Keratinocyte (primary cell): ENCODE measurements at regions not wholly inside any gene's neighbourhood (a gene's known extent, or its start where the extent isn't known, plus 50 kb on each side); places are given as distances from the start of the nearest gene placed in this dataset.

Source experiments
- DNase-seq: peaks from one replicate; pipeline ENCODE4 v3.0.0-alpha.2; 2011; ENCODE audit warnings: low read depth, missing footprints, low spot score
- FAIRE-seq: peaks from 2 replicates; lab custom pipeline; 2011; peaks lifted over from hg19 to GRCh38; lab: Jason Lieb, UNC
- H2AFZ ChIP-seq: 2 replicates; pipeline ENCODE4 v1.6.0; 2012; ENCODE audit warnings: low read length, control low read depth, inconsistent platforms; ENCODE audit not compliant: control insufficient read depth
- H3K27ac ChIP-seq: 2 replicates; pipeline ENCODE4 v1.5.1; 2011; ENCODE audit warnings: low read length; ENCODE audit not compliant: control insufficient read depth, insufficient read depth
- H3K27me3 ChIP-seq: 3 replicates; pipeline ENCODE4 v1.6.0; 2011; ENCODE audit warnings: low read length; ENCODE audit not compliant: control insufficient read depth, insufficient read depth; ENCODE audit errors: extremely low read depth
- H3K36me3 ChIP-seq, 2 experiments: 2 replicates in 1 of 2; 3 replicates in 1 of 2; pipeline ENCODE4 v1.5.1; 2011; ENCODE audit warnings: low read length in 2 of 2, mild to moderate bottlenecking in 1 of 2; ENCODE audit not compliant: control insufficient read depth in 2 of 2, insufficient read depth in 2 of 2; ENCODE audit errors: extremely low read depth in 1 of 2
- H3K4me1 ChIP-seq: 3 replicates; pipeline ENCODE4 v1.5.1; 2011; ENCODE audit warnings: low read length; ENCODE audit not compliant: control insufficient read depth, insufficient read depth; ENCODE audit errors: extremely low read depth
- H3K4me2 ChIP-seq: 3 replicates; pipeline ENCODE4 v1.6.0; 2011; ENCODE audit warnings: low read depth, low read length; ENCODE audit not compliant: control insufficient read depth, insufficient read depth; ENCODE audit errors: extremely low read depth
- H3K4me3 ChIP-seq, 3 experiments: fragments of 200-600 bp in 1 of 3; sonication (generic) in 1 of 3; 2 replicates in 2 of 3; 3 replicates in 1 of 3; pipeline ENCODE4 v1.5.1; 2011 to 2016; ENCODE audit warnings: low read length in 3 of 3, mild to moderate bottlenecking in 3 of 3, control low read depth in 2 of 3, inconsistent platforms in 1 of 3, low read depth in 1 of 3, mixed read lengths in 1 of 3, mixed run types in 1 of 3, moderate library complexity in 1 of 3; ENCODE audit not compliant: control insufficient read depth in 2 of 3, insufficient read depth in 2 of 3; ENCODE audit errors: extremely low read depth in 1 of 3
- H3K79me2 ChIP-seq: 2 replicates; pipeline ENCODE4 v1.6.0; 2012; ENCODE audit warnings: low read length; ENCODE audit not compliant: control insufficient read depth, insufficient read depth
- H3K9ac ChIP-seq: 3 replicates; pipeline ENCODE4 v1.6.0; 2011; ENCODE audit warnings: low read length; ENCODE audit not compliant: control insufficient read depth, insufficient read depth; ENCODE audit errors: extremely low read depth
- H3K9me1 ChIP-seq: 3 replicates; pipeline ENCODE4 v1.6.0; 2011; ENCODE audit warnings: low read length; ENCODE audit not compliant: control insufficient read depth, insufficient read depth; ENCODE audit errors: extremely low read depth
- H3K9me3 ChIP-seq: 2 replicates; pipeline ENCODE4 v1.5.1; 2012; ENCODE audit warnings: low read depth, low read length; ENCODE audit not compliant: control insufficient read depth
- H4K20me1 ChIP-seq: 3 replicates; pipeline ENCODE4 v1.6.0; 2011; ENCODE audit warnings: low read length; ENCODE audit not compliant: control insufficient read depth, insufficient read depth; ENCODE audit errors: extremely low read depth
- EZH2 ChIP-seq: IDR thresholded peaks from one replicate; pipeline ENCODE4 v1.6.1; 2012; ENCODE audit warnings: inconsistent platforms, mild to moderate bottlenecking, low read length, moderate library complexity
- dilution Hi-C: fragments of 300-500 bp; cut with MboI; formaldehyde crosslinking; loops from one replicate; pipeline ENCODE4 v1.7.0; 2020; ENCODE audit warnings: low sequenced_read_pairs; ENCODE audit not compliant: extremely low pct_ligation_motif_present
- TF ChIP-seq, protein P1 (sequence below), 3 experiments: IDR thresholded peaks in 1 of 3; conservative IDR thresholded peaks in 1 of 3; optimal IDR thresholded peaks in 1 of 3; 2 replicates in 2 of 3; 3 replicates in 1 of 3; pipeline versions ENCODE3 to v1.5.1; 2011; ENCODE audit warnings: low read length in 3 of 3, mild to moderate bottlenecking in 3 of 3, moderate library complexity in 2 of 3, control low read depth in 1 of 3, inconsistent platforms in 1 of 3; ENCODE audit not compliant: insufficient read depth in 2 of 3; ENCODE audit errors: extremely low read depth in 1 of 3

DNA sequence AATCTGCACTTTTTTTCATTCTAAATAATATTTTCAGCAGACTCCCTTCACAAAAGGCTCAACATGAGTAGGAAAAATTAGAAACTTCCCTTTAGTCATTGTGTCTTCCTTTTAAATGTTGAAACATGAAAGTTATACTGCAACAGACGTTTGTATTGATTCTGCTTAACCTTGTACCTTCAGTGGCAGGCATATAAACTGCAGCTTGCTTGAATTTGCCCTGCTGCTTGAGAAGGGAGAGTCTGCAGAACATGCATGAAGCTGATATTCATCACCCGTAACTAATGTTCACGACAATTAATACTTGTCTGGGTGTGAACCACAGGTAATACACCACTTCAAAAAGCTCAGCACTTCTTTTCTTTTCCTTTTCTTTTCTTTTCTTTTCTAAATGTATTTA is 294.7 kb upstream of the LRP1B start:
- TF ChIP-seq, protein P1, sequence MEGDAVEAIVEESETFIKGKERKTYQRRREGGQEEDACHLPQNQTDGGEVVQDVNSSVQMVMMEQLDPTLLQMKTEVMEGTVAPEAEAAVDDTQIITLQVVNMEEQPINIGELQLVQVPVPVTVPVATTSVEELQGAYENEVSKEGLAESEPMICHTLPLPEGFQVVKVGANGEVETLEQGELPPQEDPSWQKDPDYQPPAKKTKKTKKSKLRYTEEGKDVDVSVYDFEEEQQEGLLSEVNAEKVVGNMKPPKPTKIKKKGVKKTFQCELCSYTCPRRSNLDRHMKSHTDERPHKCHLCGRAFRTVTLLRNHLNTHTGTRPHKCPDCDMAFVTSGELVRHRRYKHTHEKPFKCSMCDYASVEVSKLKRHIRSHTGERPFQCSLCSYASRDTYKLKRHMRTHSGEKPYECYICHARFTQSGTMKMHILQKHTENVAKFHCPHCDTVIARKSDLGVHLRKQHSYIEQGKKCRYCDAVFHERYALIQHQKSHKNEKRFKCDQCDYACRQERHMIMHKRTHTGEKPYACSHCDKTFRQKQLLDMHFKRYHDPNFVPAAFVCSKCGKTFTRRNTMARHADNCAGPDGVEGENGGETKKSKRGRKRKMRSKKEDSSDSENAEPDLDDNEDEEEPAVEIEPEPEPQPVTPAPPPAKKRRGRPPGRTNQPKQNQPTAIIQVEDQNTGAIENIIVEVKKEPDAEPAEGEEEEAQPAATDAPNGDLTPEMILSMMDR (optimal IDR thresholded peaks at IDR 0.05 in 1 of 3, IDR thresholded peaks at IDR 0.05 in 1 of 3, conservative IDR thresholded peaks at IDR 0.05 in 1 of 3; ENCODE audit: extremely low read depth in 1 of 3, insufficient read depth in 2 of 3, low read length in 3 of 3), result no peak
- TF ChIP-seq EZH2, result no peak
- Histone ChIP-seq H3K27me3 (no peaks in the 10 kb centered on the region), H4K20me1 (no peaks in the 10 kb centered on the region), H3K79me2 (no peaks in the 10 kb centered on the region), H2AFZ (no peak overlapping the region), H3K9me3 (no peaks in the 10 kb centered on the region), H3K27ac (no peak overlapping the region), H3K4me2 (no peak overlapping the region), H3K9me1 (no peaks in the 10 kb centered on the region), H3K4me1 (no peaks in the 10 kb centered on the region), H3K9ac (no peak overlapping the region), H3K36me3 (no peaks in the 10 kb centered on the region), H3K4me3 (no peak overlapping the region)
- dilution Hi-C loops, result no loop called here
- no peak for FAIRE-seq
- no peak for DNase-seq

DNA sequence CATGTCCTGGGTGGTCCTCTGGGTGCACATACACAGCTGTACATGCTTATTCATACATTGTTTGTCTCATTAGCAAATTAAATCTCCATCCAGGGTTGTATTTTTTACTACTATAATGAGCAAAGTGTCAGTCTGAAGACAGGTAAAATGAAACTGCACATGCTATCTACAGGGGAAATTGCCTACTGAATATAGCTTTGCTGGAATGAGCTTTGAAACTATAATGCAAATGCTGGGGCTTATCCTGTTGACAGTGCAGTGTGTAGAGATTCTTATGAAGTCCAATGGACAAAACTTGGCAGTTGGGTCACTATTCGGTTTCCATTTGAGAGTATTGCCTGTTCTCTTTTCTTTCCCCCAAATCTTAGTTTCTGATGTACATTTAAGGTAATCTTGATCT is 292.8 kb upstream of the LRP1B start:
- no peaks in the 10 kb centered on the region for H3K9me3 ChIP-seq
- no peaks in the 10 kb centered on the region for H3K27me3 ChIP-seq
- H2AFZ ChIP-seq, result no peak overlapping the region
- no peak overlapping the region for H3K27ac ChIP-seq
- FAIRE-seq (no peak), DNase-seq (no peak)
- no peak overlapping the region for H3K9ac ChIP-seq
- no peak overlapping the region for H3K4me3 ChIP-seq
- no peaks in the 10 kb centered on the region for H3K36me3 ChIP-seq
- dilution Hi-C loops, result no loop called here
- no peaks in the 10 kb centered on the region for H3K4me1 ChIP-seq
- H3K9me1 ChIP-seq, result no peaks in the 10 kb centered on the region
- no peak overlapping the region for H3K4me2 ChIP-seq
- H4K20me1 ChIP-seq, result no peaks in the 10 kb centered on the region
- no peaks in the 10 kb centered on the region for H3K79me2 ChIP-seq
- TF ChIP-seq, protein P1 (optimal IDR thresholded peaks at IDR 0.05 in 1 of 3, IDR thresholded peaks at IDR 0.05 in 1 of 3, conservative IDR thresholded peaks at IDR 0.05 in 1 of 3; ENCODE audit: extremely low read depth in 1 of 3, insufficient read depth in 2 of 3, low read length in 3 of 3), result no peak
- no peak for TF ChIP-seq EZH2
